HepG2 (cell line): ENCODE measurements at regions not wholly inside any gene's neighbourhood (a gene's known extent, or its start where the extent isn't known, plus 50 kb on each side); places are given as distances from the start of the nearest gene placed in this dataset.

ENCODE experiments used
- ATAC-seq: fragments of 200-7000 bp; cut with Tn5 transposase; 3 replicates; pipeline ENCODE4 v1.9.1; 2020; ENCODE audit warnings: mild to moderate bottlenecking, moderate library complexity
- BruUV-seq: library from RNA; stranded (reverse); fragments of 400-500 nt; replicated peaks from 2 replicates; lab custom pipeline; 2021; lab: Mats Ljungman, UMichigan
- CTCF ChIA-PET: fragments of 300-600 bp; formaldehyde crosslinking; extraction: SDS; loops from one replicate; lab custom pipeline; 2021; ENCODE audit warnings: low total read pairs, inconsistent platforms, low intra/inter-chr PET ratio; lab: Yijun Ruan, JAX
- POLR2A ChIA-PET: fragments of 350-600 bp; sonication (Branson Sonifier 250); formaldehyde crosslinking; loops from one replicate; lab custom pipeline; 2020; ENCODE audit warnings: antibody characterized with exemption, inconsistent platforms; lab: Yijun Ruan, JAX
- DNase-seq: peaks from one replicate; pipeline ENCODE4 v3.0.0-alpha.2; 2015; ENCODE audit warnings: low spot score
- FAIRE-seq: peaks from 3 replicates; lab custom pipeline; 2011; peaks lifted over from hg19 to GRCh38; lab: Jason Lieb, UNC
- H2AFZ ChIP-seq: one replicate; pipeline ENCODE4 v1.6.1; 2011; ENCODE audit warnings: low read length, inconsistent platforms
- H3K27ac ChIP-seq: fragments of 300-600 bp; 3 replicates; pipeline ENCODE4 v1.8.0; 2011; ENCODE audit warnings: mixed run types, mild to moderate bottlenecking, mixed read lengths, low read length, inconsistent platforms; ENCODE audit not compliant: insufficient read depth; ENCODE audit errors: extremely low read length
- H3K27me3 ChIP-seq, 2 experiments: fragments of 200-600 bp in 1 of 2; 2 replicates in 1 of 2; 3 replicates in 1 of 2; pipeline versions ENCODE4 v1.6.0 to v1.8.0; 2011; ENCODE audit warnings: low read length in 2 of 2, mild to moderate bottlenecking in 2 of 2, moderate library complexity in 2 of 2, inconsistent platforms in 1 of 2; ENCODE audit not compliant: insufficient read depth in 2 of 2, control insufficient read depth in 1 of 2
- H3K36me3 ChIP-seq, 2 experiments: fragments of 200-600 bp in 1 of 2; replicated peaks in 1 of 2; 2 replicates in 1 of 2; 3 replicates in 1 of 2; pipeline versions ENCODE4 v1.5.1 to v1.8.0; 2011; ENCODE audit warnings: low read length in 2 of 2, inconsistent platforms in 1 of 2; ENCODE audit not compliant: insufficient read depth in 2 of 2, control insufficient read depth in 1 of 2
- H3K4me1 ChIP-seq: 2 replicates; pipeline ENCODE4 v1.5.1; 2012; ENCODE audit warnings: low read length, inconsistent platforms; ENCODE audit not compliant: insufficient read depth
- H3K4me2 ChIP-seq: 2 replicates; pipeline ENCODE4 v1.6.0; 2011; ENCODE audit warnings: low read depth, low read length, inconsistent platforms
- H3K4me3 ChIP-seq, 3 experiments: fragments of 200-600 bp in 1 of 3; sonication (generic), shearing (Covaris generic) in 1 of 3; replicated peaks in 1 of 3; 2 replicates each; pipeline ENCODE4 v1.5.1; 2011 to 2016; ENCODE audit warnings: low read length in 3 of 3, inconsistent platforms in 2 of 3, low read depth in 2 of 3, mild to moderate bottlenecking in 2 of 3, control low read depth in 1 of 3, mixed read lengths in 1 of 3; ENCODE audit not compliant: insufficient read depth in 1 of 3
- H3K79me2 ChIP-seq: one replicate; pipeline ENCODE4 v1.6.1; 2011; ENCODE audit warnings: low read length, inconsistent platforms; ENCODE audit not compliant: insufficient read depth
- H3K9ac ChIP-seq: 2 replicates; pipeline ENCODE4 v1.6.0; 2011; ENCODE audit warnings: mild to moderate bottlenecking, low read depth, low read length, inconsistent platforms; ENCODE audit not compliant: insufficient read depth
- H3K9me3 ChIP-seq: 2 replicates; pipeline ENCODE4 v1.5.1; 2012; ENCODE audit warnings: mild to moderate bottlenecking, low read length
- H4K20me1 ChIP-seq: 2 replicates; pipeline ENCODE4 v1.6.0; 2011; ENCODE audit warnings: inconsistent platforms, mild to moderate bottlenecking, low read length, moderate library complexity; ENCODE audit not compliant: insufficient read depth
- PITX1 ChIP-seq: sonication (generic); formaldehyde crosslinking; IDR thresholded peaks from 2 replicates; pipeline ENCODE4 v1.5.1; 2020; ENCODE audit warnings: mild to moderate bottlenecking, missing genetic modification reagents
- SRSF4 ChIP-seq: fragments of 200-400 bp; formaldehyde crosslinking; IDR thresholded peaks from one replicate; pipeline ENCODE4 v1.6.1; 2018; ENCODE audit warnings: mild to moderate bottlenecking, low read depth, low read length, moderate library complexity; ENCODE audit not compliant: poor library complexity, severe bottlenecking
- ZNF761 ChIP-seq: sonication (generic); formaldehyde crosslinking; conservative IDR thresholded peaks from 2 replicates; pipeline ENCODE4 v1.4.0; 2020; ENCODE audit warnings: mild to moderate bottlenecking, missing genetic modification reagents
- ZSCAN31 ChIP-seq: sonication (generic); formaldehyde crosslinking; IDR thresholded peaks from 2 replicates; pipeline ENCODE4 v1.5.0; 2020; ENCODE audit warnings: low read depth, mild to moderate bottlenecking, missing genetic modification reagents
- WGBS: methylation state at CpG from one replicate; pipeline ENCODE4 v1.1.6; 2017; ENCODE audit warnings: low lambda C conversion rate; 5-methylcytosine and 5-hydroxymethylcytosine counted together
- in situ Hi-C: cut with HindIII; loops from 2 replicates; pipeline ENCODE4 v1.10.0; 2017; ENCODE audit warnings: low pct_unique_long_range_greater_than_20kb; ENCODE audit not compliant: extremely low pct_ligation_motif_present
- intact Hi-C: fragments of 100-400 bp; cut with micrococcal nuclease; formaldehyde crosslinking; loops from one replicate; pipeline ENCODE4 v1.10.0; 2022; ENCODE audit not compliant: unreplicated experiment
- TF ChIP-seq, protein P1 (sequence below): sonication (generic); formaldehyde crosslinking; conservative IDR thresholded peaks from 2 replicates; pipeline ENCODE4 v1.8.1; 2023; ENCODE audit warnings: missing genetic modification reagents
- TF ChIP-seq, protein P2 (sequence below): IDR thresholded peaks from 2 replicates; pipeline ENCODE4 v1.6.1; 2016; ENCODE audit warnings: low read depth, control low read depth
- TF ChIP-seq, protein P3 (sequence below): sonication (generic); formaldehyde crosslinking; IDR thresholded peaks from 2 replicates; pipeline ENCODE4 v1.5.0; 2020; ENCODE audit warnings: missing genetic modification reagents

GRCh38 chr16:50879873-50880695 is 138.2 kb downstream of the CYLD start:
- no peak overlapping the region for H3K4me2 ChIP-seq
- DNase-seq: no peak
- H3K4me3 ChIP-seq: no peak overlapping the region

GRCh38 chr16:50878966-50879615 is 137.2 kb downstream of the CYLD start:
- Histone ChIP-seq H3K4me1 (no peaks in the 10 kb centered on the region), H3K79me2 (no peaks in the 10 kb centered on the region), H3K9me3 (no peaks in the 10 kb centered on the region), H3K27me3 (peaks cover 2 to 4% of the 10 kb centered on the region in 2 experiments; a peak in 2 of 5 replicates), H4K20me1 (no peaks in the 10 kb centered on the region), H3K36me3 (no peaks in the 10 kb centered on the region), H3K9ac (no peak overlapping the region), H3K4me3 (no peak overlapping the region), H2AFZ (no peak overlapping the region), H3K4me2 (no peak overlapping the region), H3K27ac (no peak overlapping the region)
- CTCF ChIA-PET: no interaction called here
- POLR2A ChIA-PET: no interaction called here
- no peak for TF ChIP-seq PITX1 (CRISPR knock-in tag)
- TF ChIP-seq, protein P1, sequence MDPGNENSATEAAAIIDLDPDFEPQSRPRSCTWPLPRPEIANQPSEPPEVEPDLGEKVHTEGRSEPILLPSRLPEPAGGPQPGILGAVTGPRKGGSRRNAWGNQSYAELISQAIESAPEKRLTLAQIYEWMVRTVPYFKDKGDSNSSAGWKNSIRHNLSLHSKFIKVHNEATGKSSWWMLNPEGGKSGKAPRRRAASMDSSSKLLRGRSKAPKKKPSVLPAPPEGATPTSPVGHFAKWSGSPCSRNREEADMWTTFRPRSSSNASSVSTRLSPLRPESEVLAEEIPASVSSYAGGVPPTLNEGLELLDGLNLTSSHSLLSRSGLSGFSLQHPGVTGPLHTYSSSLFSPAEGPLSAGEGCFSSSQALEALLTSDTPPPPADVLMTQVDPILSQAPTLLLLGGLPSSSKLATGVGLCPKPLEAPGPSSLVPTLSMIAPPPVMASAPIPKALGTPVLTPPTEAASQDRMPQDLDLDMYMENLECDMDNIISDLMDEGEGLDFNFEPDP (CRISPR knock-in tag): 0 out of 2 replicates have a peak, but pooled peaks have one; percentile 36
- TF ChIP-seq, protein P2, sequence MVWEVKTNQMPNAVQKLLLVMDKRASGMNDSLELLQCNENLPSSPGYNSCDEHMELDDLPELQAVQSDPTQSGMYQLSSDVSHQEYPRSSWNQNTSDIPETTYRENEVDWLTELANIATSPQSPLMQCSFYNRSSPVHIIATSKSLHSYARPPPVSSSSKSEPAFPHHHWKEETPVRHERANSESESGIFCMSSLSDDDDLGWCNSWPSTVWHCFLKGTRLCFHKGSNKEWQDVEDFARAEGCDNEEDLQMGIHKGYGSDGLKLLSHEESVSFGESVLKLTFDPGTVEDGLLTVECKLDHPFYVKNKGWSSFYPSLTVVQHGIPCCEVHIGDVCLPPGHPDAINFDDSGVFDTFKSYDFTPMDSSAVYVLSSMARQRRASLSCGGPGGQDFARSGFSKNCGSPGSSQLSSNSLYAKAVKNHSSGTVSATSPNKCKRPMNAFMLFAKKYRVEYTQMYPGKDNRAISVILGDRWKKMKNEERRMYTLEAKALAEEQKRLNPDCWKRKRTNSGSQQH (CRISPR knock-in tag): no peak
- no peak for TF ChIP-seq SRSF4
- TF ChIP-seq, protein P3, sequence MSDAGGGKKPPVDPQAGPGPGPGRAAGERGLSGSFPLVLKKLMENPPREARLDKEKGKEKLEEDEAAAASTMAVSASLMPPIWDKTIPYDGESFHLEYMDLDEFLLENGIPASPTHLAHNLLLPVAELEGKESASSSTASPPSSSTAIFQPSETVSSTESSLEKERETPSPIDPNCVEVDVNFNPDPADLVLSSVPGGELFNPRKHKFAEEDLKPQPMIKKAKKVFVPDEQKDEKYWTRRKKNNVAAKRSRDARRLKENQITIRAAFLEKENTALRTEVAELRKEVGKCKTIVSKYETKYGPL (CRISPR knock-in tag): no peak
- in situ Hi-C loops (loop anchor here (25.0 kb wide), 1 partner anchor 883 kb away; no protein-coding TSS in a partner anchor), intact Hi-C loops (no loop called here)
- no peak for DNase-seq
- no peak for FAIRE-seq
- WGBS: 62% methylated on average over 13 of the region's 15 CpGs
- peak; percentile 33; the same call in 1 of the 3 replicates for ATAC-seq
- no TSS peak for BruUV-seq

More at GRCh38 chr16:50879873-50880695, 138.2 kb downstream of the CYLD start:
- no peak overlapping the region for H3K9ac ChIP-seq
- TF ChIP-seq ZNF761 (no peak), ZSCAN31 (CRISPR knock-in tag) (no peak)
- TF ChIP-seq, all 625 proteins: peak for 0
- POLR2A ChIA-PET: no interaction called here
- H3K27me3 ChIP-seq: peaks cover 2 to 4% of the 10 kb centered on the region in 2 experiments; a peak in 3 of 5 replicates
- H3K27ac ChIP-seq: no peak overlapping the region
- no TSS peak for BruUV-seq
- FAIRE-seq (no peak), ATAC-seq (no peak)
- in situ Hi-C loops: loop anchor here (25.0 kb wide), 1 partner anchor 882 kb away; no protein-coding TSS in a partner anchor
- intact Hi-C loops: loop anchor here (5.0 kb wide), 1 partner anchor 38 kb away; no protein-coding TSS in a partner anchor
- 37% methylated on average over 24 of the region's 24 CpGs for WGBS
- H3K79me2 ChIP-seq: no peaks in the 10 kb centered on the region
- no peak overlapping the region for H2AFZ ChIP-seq
- no peaks in the 10 kb centered on the region for H3K36me3 ChIP-seq
- CTCF ChIA-PET: no interaction called here
- H3K9me3 ChIP-seq: no peaks in the 10 kb centered on the region
- H3K4me1 ChIP-seq: no peaks in the 10 kb centered on the region
- H4K20me1 ChIP-seq: no peaks in the 10 kb centered on the region
